ENCODE measurements at regions not wholly inside any gene's neighbourhood (a gene's known extent, or its start where the extent isn't known, plus 50 kb on each side); places are given as distances from the start of the nearest gene placed in this dataset.

DNA sequence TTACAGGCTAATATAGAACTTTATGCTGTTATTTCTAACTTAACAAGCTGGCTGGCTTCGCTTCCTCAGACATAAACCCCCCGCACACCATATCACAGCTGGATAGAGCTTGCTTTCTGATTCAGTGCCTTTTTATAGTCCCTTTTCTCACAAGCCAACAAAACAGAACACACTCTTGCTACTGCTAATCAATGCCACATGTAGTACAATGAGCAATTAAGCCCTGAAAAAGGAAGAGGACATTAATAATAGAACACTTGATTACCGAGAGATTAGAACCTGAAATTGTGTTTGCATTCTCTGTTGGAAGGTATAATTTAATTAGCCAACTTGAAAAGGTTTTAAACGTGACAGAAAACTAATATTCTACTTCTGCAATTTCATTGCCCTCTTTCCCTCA is 267.7 kb upstream of the CYRIA start (continued):
- TF ChIP-seq, protein P1, sequence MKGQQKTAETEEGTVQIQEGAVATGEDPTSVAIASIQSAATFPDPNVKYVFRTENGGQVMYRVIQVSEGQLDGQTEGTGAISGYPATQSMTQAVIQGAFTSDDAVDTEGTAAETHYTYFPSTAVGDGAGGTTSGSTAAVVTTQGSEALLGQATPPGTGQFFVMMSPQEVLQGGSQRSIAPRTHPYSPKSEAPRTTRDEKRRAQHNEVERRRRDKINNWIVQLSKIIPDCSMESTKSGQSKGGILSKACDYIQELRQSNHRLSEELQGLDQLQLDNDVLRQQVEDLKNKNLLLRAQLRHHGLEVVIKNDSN (IDR thresholded peaks at IDR 0.05; ENCODE audit: borderline replicate concordance, low read depth), result no peak
- TF ChIP-seq FOXJ3 (CRISPR knock-in tag; IDR thresholded peaks at IDR 0.05) (peak; percentile 87), RXRA (IDR thresholded peaks at IDR 0.05; ENCODE audit: borderline replicate concordance, low read depth) (no peak), JUND (IDR thresholded peaks at IDR 0.05) (no peak), MEF2A (IDR thresholded peaks at IDR 0.05; ENCODE audit: borderline replicate concordance, low read depth) (no peak), MXI1 (IDR thresholded peaks at IDR 0.05; ENCODE audit: low read depth, low read length) (peak; percentile 75; the same call in 1 of the 2 replicates), SIN3A (IDR thresholded peaks at IDR 0.05; ENCODE audit: borderline replicate concordance, low read depth, low read length) (no peak), NFIC (IDR thresholded peaks at IDR 0.05; ENCODE audit: borderline replicate concordance) (no peak), GATA2 (CRISPR knock-in tag; IDR thresholded peaks at IDR 0.05) (peak; percentile 91), POLR2AphosphoS5 (IDR thresholded peaks at IDR 0.05; ENCODE audit: low read depth, low read length) (no peak; the same call in 1 of the 2 replicates), EZH2phosphoT487 (IDR thresholded peaks at IDR 0.05; ENCODE audit: borderline replicate concordance, low read depth) (no peak), TAF1 (IDR thresholded peaks at IDR 0.05; ENCODE audit: borderline replicate concordance, low read depth, low read length) (no peak)
- TF ChIP-seq, protein P2, sequence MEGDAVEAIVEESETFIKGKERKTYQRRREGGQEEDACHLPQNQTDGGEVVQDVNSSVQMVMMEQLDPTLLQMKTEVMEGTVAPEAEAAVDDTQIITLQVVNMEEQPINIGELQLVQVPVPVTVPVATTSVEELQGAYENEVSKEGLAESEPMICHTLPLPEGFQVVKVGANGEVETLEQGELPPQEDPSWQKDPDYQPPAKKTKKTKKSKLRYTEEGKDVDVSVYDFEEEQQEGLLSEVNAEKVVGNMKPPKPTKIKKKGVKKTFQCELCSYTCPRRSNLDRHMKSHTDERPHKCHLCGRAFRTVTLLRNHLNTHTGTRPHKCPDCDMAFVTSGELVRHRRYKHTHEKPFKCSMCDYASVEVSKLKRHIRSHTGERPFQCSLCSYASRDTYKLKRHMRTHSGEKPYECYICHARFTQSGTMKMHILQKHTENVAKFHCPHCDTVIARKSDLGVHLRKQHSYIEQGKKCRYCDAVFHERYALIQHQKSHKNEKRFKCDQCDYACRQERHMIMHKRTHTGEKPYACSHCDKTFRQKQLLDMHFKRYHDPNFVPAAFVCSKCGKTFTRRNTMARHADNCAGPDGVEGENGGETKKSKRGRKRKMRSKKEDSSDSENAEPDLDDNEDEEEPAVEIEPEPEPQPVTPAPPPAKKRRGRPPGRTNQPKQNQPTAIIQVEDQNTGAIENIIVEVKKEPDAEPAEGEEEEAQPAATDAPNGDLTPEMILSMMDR (IDR thresholded peaks at IDR 0.05), result no peak
- TF ChIP-seq, protein P3, sequence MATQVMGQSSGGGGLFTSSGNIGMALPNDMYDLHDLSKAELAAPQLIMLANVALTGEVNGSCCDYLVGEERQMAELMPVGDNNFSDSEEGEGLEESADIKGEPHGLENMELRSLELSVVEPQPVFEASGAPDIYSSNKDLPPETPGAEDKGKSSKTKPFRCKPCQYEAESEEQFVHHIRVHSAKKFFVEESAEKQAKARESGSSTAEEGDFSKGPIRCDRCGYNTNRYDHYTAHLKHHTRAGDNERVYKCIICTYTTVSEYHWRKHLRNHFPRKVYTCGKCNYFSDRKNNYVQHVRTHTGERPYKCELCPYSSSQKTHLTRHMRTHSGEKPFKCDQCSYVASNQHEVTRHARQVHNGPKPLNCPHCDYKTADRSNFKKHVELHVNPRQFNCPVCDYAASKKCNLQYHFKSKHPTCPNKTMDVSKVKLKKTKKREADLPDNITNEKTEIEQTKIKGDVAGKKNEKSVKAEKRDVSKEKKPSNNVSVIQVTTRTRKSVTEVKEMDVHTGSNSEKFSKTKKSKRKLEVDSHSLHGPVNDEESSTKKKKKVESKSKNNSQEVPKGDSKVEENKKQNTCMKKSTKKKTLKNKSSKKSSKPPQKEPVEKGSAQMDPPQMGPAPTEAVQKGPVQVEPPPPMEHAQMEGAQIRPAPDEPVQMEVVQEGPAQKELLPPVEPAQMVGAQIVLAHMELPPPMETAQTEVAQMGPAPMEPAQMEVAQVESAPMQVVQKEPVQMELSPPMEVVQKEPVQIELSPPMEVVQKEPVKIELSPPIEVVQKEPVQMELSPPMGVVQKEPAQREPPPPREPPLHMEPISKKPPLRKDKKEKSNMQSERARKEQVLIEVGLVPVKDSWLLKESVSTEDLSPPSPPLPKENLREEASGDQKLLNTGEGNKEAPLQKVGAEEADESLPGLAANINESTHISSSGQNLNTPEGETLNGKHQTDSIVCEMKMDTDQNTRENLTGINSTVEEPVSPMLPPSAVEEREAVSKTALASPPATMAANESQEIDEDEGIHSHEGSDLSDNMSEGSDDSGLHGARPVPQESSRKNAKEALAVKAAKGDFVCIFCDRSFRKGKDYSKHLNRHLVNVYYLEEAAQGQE (IDR thresholded peaks at IDR 0.05; ENCODE audit: low read depth, low read length), result no peak
- TF ChIP-seq, protein P4, sequence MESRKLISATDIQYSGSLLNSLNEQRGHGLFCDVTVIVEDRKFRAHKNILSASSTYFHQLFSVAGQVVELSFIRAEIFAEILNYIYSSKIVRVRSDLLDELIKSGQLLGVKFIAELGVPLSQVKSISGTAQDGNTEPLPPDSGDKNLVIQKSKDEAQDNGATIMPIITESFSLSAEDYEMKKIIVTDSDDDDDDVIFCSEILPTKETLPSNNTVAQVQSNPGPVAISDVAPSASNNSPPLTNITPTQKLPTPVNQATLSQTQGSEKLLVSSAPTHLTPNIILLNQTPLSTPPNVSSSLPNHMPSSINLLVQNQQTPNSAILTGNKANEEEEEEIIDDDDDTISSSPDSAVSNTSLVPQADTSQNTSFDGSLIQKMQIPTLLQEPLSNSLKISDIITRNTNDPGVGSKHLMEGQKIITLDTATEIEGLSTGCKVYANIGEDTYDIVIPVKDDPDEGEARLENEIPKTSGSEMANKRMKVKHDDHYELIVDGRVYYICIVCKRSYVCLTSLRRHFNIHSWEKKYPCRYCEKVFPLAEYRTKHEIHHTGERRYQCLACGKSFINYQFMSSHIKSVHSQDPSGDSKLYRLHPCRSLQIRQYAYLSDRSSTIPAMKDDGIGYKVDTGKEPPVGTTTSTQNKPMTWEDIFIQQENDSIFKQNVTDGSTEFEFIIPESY (IDR thresholded peaks at IDR 0.05; ENCODE audit: borderline replicate concordance, low read depth), result no peak
- TF ChIP-seq, protein P5, sequence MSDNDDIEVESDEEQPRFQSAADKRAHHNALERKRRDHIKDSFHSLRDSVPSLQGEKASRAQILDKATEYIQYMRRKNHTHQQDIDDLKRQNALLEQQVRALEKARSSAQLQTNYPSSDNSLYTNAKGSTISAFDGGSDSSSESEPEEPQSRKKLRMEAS (IDR thresholded peaks at IDR 0.05; ENCODE audit: low read depth), result no peak
